Liver (tissue), 1 donor: ENCODE measurements at regions not wholly inside any gene's neighbourhood (a gene's known extent, or its start where the extent isn't known, plus 50 kb on each side); places are given as distances from the start of the nearest gene placed in this dataset.

Source experiments
- TF ChIP-seq, protein P1 (sequence below): IDR thresholded peaks from 2 replicates; pipeline ENCODE4 v1.6.1; 2016; ENCODE audit warnings: antibody characterized with exemption
- TF ChIP-seq, protein P2 (sequence below): IDR thresholded peaks from 2 replicates; pipeline ENCODE4 v1.6.1; 2016; ENCODE audit warnings: antibody characterized with exemption, mild to moderate bottlenecking

DNA sequence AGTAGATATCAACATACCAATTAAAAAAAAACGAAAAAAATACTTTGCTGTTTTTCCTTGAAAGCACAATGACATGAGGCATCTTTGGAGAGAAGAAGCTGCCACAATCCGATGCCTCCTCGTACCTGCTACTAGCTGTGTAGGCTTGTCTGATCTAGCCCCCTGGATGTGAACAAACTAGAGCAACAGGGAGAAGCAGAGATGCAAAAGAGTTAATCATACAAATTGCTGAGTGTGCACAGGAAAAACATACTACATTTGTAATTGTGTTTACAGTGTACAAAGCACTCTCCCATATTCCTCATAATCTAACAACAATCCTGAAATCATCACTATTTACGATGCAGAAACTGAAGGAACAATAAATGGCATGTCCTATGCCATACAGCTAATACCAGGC lies 227.0 kb upstream of the CTNNB1 start:
- TF ChIP-seq, protein P1, sequence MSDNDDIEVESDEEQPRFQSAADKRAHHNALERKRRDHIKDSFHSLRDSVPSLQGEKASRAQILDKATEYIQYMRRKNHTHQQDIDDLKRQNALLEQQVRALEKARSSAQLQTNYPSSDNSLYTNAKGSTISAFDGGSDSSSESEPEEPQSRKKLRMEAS, result no peak
- TF ChIP-seq, protein P2, sequence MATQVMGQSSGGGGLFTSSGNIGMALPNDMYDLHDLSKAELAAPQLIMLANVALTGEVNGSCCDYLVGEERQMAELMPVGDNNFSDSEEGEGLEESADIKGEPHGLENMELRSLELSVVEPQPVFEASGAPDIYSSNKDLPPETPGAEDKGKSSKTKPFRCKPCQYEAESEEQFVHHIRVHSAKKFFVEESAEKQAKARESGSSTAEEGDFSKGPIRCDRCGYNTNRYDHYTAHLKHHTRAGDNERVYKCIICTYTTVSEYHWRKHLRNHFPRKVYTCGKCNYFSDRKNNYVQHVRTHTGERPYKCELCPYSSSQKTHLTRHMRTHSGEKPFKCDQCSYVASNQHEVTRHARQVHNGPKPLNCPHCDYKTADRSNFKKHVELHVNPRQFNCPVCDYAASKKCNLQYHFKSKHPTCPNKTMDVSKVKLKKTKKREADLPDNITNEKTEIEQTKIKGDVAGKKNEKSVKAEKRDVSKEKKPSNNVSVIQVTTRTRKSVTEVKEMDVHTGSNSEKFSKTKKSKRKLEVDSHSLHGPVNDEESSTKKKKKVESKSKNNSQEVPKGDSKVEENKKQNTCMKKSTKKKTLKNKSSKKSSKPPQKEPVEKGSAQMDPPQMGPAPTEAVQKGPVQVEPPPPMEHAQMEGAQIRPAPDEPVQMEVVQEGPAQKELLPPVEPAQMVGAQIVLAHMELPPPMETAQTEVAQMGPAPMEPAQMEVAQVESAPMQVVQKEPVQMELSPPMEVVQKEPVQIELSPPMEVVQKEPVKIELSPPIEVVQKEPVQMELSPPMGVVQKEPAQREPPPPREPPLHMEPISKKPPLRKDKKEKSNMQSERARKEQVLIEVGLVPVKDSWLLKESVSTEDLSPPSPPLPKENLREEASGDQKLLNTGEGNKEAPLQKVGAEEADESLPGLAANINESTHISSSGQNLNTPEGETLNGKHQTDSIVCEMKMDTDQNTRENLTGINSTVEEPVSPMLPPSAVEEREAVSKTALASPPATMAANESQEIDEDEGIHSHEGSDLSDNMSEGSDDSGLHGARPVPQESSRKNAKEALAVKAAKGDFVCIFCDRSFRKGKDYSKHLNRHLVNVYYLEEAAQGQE, result no peak
